ENCODE measurements at regions not wholly inside any gene's neighbourhood (a gene's known extent, or its start where the extent isn't known, plus 50 kb on each side); places are given as distances from the start of the nearest gene placed in this dataset.
A peak's percentile ranks its signal among the peaks of the same experiment; 100 is the strongest.

DNA sequence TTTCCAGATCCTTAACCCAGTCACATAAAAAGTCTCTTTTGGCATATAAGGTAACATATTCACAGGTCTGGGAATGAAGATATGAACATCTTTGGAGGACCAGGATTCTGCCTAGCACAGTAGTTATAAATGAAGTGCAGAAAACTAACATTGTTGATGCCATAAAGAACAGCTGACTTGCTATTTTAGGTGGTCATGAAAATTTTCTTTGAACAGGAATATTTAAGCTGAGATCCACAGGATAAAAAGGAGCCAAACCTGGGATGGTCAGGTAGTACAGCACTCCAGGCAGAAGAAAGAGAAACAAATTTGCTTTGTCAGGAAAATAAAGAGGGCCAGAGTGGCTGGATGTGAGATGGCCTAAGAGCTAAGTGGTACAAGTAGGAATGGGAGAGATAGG is 80.0 kb downstream of the CENPW start:
- no peak for DNase-seq

DNA sequence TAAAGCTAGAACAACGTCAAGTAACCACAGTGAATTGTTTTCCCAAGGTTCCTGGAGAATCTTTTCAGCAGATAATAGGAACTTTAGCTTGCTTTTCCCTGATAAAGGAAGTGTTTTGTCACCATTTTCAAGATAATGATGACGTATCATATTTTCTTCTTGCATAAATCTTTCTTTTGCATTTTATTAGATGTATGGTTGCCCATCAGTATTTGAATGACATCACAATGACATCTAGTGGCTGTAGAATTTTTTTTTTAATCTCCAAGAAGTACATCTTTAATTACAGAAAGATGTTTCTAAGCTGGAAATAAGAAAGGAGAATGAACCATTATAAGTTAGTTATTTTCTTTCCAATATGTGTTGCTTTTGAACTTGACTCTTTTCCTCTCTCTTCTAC is 83.0 kb downstream of the CENPW start:
- no peak for DNase-seq

DNA sequence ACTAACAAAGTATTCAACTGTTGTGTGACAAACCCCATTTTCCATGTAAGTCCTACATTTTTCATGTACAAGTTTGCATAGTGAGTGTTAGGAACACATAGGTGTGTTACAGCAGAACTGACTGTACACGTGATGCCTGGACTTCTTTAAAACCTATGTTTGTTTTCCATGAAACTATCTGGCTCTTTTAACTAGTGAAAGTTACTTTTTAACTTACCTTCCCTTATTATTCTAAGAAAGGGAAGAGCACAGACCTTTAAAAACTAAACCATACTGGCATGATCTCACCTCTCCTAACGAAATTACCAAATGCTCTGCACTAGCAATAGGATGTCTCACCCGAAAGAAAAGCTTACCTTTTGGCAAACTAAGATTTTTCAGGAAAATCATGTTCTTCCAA is 87.8 kb downstream of the CENPW start:
- no peak for DNase-seq

DNA sequence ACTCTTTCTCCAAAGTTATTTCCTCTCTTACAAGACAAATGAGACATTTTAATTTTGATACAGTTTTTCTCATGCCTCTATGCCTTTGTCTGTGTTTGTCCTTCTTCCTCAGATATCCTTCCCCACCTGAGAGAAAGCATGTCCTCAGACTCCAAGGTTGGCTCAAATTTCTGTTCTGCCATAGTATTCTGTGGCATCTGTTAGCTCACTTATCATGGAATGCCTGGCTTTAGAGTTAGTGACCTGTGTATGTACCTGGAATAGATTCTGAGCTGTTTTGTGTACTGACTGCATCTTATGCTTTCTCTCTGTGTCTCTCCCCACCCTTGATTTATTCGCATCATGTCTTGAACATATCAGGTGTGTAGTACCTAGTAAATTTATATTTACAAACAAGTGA is 90.0 kb downstream of the CENPW start:
- DNase-seq, result no peak

DNA sequence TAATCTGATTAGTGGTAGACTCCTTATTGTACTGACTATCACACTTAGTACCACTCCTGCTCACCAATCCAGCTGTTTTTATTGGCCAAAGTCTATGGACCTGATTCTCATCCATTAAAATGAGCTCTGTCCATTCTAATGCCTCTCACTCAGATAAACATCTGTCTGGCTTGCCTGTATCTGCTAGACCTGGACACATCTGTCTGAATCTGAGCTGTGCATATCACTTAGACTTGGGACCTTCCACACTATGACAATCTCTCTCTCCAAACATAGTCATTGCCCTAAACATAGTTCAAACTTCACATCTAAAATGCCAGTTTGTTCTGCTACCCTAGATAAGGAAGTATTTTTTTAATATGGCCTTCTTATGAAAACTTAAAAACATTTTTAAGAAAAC is 92.6 kb downstream of the CENPW start:
- DNase-seq, result no peak

DNA sequence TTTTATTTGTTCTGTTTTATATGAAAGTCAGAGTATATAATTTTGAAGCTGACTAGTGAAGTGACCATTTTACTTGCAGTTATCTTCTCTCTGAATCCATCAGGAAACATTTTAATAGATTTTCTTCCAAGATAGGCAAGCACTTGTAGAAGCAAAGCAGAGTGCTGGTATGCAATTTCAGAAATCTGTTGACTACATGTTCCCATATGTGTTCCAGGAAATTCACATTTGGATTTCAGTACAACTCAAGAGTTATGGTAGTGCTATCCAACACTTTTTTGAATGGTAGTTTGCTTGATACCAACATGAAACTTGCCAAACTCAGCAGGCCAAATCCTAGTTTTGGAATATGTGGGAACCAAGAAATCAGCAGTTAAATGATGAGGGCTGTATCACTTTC is 94.0 kb downstream of the CENPW start:
- DNase-seq, result no peak

DNA sequence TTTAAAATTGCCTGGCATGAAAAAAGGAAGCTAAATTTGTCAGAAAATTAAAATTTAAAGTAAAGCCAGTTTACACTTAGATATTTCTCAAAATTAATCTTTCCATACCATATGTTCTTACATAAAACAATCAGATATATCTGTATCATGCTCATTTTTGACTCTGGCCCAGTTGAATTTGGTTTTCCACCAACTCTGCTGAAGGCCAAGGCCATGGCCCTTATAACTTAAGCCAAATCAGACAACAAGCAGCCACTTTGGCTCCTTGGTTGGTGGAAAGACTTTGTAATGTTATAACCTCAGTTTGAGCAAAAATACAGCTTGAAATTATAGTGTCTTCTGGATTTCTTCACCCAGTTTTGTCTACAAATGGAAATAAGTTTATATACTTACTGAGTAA is 97.3 kb downstream of the CENPW start:
- no peak for DNase-seq

DNA sequence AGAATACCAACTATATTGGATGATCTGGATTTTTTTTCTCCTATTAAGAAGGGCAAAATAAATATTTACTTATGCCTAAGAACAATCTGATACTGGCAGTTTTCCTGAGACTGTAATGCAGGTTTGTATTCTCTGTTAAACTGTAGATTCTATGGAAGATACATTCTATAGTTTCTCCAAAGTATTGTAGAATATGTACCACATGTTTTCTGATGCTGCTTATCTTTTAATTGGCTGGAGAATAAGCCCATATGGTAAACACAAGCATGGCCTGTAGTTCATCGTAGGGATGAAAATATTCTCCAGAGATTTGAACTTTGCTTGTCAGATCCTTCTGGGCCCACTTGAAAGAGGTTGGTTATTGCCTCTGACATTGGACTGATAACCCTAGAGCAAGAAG is 99.1 kb downstream of the CENPW start:
- no peak for DNase-seq

DNA sequence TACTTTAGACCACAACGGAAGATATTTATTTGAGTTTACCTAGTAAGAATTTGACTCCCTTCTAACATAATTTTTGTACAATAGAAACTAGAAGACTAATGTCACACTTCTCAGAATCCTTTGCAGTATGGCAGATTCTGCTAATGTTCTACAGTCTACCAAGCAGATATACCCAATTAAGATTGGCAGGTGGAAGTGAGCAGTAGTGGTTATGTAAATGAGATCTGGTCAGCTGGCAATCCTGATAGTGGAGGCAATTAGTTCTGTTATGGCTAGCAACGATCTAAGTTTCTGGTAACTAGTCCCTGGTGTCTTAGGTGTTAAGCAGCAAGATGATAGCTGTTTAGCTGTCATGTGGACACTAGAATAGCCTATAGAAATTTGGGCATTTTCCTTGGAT is 101.0 kb downstream of the CENPW start:
- no peak for DNase-seq

DNA sequence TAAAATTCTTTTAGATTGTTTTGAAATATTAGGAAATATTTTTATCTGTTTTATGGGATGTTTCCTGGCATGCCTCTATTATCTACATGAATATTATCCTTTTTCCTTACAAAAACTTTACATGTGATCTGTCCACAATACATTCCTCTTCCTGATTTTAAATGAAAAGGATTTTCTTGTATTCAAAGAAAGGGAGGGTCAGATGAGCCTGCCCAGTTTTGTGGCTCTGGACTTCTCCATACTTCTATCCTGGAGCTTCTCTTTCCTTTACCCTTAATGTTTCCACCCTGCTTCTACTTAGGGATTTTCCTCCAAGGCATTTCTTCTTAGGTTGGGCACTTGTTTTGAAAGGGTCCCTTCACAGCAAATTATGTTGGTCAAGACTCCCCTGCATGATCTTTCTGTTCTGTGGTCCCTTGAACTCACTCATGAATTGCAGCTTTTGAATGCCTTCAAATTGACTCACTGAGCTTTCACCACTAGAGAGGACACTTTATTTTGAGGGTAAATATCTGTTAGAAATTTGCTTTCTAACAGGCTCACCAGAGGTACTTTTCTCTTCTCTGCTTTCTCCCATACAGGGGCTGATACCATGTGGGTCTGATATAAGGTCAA is 104.9 kb downstream of the CENPW start:
- DNase-seq, result no peak

DNA sequence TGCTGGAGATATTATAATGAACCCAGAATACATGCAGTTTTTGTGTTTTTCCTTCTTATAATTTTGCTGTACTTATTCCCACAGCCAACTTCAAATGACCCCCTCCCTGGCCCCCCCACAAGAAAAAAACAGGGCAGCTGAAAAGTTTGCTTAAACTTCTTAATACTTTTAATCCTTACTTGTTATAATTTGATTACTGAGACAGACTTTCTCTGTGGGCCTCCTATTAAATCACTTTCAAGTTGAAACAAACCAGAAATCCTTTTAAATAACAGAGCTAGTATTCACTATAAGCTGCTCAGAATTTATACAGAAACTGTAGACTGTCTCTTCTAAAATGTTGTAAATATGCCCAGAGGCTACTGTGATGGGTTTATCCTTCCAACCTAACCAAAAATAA is 106.3 kb downstream of the CENPW start:
- DNase-seq, result no peak

DNA sequence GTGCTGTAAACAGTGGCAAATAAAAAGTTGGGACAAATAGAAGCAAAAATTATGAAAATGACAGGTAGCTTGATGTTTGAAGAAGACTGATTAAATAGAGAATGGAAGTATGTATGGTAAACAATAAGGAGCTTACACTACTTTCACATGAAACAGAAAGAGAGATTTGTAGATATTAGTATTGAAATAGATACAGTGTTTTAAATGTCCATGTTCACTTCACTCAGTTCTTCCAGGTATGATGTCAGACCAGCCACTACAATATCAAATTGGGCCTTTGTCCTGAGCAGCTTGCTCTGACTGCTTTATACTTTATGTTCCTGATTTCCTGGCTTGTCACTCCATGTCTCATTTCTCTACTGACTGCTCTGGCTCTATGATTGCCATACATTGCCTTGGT is 107.5 kb downstream of the CENPW start:
- DNase-seq, result no peak

DNA sequence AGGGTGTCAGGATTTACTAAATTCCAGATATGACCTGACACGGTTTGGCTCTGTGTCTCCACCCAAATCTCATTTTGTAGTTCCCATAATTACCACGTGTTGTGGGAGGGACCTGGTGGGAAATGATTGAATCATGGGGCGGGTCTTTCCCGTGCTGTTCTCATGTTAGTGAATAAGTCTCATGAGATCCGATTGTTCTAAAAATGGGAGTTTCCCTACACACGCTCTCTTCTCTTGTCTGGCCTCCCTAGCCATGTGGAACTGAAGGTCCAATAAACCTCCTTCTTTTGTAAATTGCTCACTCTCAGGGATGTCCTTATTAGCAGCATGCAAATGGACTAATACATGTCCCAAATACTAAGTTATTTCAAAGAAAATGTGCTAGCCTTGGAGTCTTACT is 121.1 kb downstream of the CENPW start:
- DNase-seq, result peak in 1 of 2 donors; percentile 1

DNA sequence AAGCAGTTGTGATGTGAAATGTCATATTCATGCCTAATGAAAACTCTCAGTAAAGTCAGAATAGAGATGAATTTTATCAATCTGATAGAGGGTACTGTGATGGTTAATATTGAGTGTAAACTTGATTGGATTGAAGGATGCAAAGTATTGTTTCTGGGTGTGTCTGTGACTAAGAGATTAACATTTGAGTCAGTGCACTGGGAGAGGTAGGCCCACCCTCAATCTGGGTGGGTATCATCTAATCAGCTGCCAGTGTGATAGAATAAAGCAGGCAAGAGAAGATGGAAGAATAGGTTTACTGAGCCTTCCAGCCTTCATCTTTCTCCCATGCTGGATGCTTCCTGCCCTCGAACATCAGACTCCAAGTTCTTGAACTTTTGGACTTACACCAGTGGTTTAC is 124.3 kb downstream of the CENPW start:
- DNase-seq, result no peak

DNA sequence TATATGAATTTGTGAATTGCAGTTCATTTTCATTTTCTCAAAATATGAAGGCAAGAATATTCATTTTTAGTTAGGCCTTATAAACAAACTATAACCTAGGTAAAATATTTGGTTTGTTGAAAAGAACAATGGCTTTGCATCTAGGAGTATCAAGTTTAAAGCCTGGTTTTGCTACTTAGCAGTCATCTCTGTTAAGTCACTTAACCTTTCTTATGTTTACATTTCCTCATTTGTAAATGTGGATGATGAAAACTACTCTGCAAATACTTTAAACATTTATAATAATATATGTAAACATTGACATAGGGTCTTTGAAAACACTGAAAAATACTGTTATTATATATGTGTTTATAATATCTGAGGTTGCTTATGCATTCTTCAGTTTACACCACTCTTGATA is 135.5 kb downstream of the CENPW start:
- DNase-seq, result no peak

DNA sequence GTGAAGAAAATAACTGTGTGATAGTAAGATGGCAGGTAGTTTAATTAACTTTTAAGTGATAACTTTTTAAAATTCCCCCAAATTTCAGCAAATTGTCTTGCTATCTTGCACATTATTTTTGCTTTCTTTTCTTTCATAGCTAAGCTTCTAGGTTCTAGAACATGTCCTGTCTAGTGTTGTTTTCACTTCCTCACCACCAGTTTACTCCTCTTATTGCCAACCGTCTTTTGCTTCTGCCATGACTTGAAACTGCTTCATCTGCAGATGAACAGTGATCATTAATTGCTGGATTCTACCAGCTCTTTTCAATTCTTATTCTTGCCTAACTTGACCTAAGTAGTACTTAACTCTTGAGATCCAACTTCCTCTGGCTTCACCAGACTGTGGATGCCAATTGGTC is 137.8 kb downstream of the CENPW start:
- no peak for DNase-seq

DNA sequence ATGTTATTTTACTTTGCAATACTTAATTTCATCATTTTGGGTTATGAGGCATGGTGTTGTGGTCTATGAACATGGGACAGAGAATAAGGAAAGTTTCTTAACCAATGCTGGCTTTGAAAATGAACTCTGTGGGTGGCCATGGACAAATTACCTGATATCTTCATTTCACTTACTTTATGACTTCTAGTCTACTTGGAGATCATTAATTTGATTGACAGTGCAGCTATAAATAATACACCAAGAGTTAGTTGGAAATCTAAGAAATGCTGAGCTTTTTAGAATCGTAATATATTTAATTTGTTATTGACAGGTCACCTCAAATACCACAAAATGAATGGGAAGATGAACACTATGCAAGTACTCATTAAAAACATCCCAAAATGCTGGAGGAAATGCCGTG is 140.4 kb downstream of the CENPW start:
- no peak for DNase-seq

DNA sequence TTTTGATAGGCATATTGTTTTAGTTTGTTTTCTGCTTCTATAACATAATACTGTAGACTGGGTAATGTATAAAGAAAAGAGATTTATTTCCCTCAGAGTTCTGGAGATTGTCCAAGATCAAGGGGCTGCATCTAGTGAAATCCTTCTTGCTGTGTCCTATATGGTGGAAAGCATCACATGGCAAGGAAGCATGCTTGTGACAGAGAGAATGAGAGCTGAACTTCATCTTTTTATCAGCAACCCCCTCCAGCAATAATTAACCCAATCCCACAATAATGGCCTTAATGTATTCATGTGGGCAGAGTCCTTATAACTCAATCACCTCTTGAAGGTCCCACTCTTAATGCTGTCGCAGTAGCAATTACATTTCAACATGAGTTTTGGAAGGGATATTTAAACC is 141.4 kb downstream of the CENPW start:
- no peak for DNase-seq

DNA sequence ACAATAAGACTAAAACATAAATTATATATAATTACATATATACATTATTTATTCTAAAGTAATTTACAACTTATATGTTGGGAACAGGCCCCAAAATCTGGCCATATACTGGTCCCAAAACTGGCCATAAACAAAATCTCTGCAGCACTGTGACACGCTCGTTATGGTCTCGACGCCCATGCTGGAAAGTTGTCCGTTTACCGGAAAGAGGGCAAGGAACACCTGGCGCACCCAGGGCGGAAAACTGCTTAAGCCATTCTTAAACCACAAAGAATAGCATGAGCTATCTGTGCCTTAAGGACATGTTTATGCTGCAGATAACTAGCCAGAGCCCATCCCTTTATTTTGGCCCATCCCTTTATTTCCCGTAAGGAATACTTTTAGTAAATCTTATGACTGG is 164.9 kb downstream of the CENPW start:
- DNase-seq, result no peak

DNA sequence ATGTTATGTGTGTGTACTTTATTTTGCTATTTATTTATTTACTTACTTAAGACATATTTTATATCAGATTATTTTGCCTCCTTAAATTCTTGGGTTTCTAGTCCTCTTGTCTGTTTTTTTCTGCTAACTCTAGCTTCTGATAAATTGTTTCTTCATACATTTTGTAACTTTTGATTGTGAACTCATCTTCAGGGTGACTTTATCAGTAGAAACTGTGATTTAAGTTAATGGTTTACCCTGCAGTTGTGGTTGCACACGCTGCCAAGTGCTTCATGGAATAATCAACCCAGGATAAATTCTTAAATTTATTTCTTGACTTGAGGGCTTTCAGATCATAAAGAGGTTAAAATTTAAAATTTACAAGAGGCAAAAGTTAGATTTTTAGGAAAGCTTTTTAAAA is 173.3 kb downstream of the CENPW start:
- no peak for DNase-seq

DNA sequence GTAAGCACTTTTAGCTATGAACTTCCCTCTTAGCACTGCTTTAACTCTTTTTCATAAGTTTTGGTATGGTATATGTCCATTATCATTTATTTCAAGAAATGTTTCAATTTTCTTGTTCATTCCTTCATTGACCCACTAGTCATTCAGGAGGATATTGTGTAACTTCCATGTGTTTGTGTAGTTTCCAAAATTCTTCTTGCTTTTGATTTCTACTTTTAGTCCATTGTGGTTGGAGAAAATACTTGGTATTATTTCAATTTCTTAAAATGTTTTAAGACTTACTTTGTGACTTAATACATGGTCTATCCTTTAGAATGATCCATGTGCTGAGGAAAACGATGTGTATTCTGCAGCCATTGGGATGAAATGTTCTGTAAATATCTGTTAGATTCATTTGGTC is 176.5 kb downstream of the CENPW start:
- DNase-seq, result no peak

DNA sequence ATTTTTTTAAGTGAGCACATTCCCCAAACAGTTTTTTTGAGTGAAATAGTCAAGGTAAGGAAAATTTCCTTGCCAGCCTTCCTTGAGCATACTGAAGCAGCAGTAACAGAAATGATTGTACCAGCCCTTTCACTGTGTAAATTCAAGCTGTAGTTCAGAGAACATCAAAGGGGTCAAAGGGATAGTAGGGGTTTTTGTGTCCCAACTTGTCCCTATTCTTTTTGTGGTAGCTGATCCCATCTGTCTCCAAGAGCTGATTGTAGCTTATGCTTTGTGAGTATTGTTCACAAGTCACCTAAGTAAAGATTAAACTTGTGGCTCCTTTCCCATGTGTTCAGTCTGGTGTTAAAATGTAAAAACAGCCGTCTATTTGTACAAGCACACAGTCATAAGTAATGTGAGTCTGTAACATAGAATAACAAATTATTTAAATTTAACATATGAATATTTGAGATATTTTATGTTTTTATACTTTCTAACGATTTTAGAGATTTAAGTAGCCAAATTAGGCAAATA is 185.0 kb downstream of the CENPW start:
- no peak for DNase-seq

DNA sequence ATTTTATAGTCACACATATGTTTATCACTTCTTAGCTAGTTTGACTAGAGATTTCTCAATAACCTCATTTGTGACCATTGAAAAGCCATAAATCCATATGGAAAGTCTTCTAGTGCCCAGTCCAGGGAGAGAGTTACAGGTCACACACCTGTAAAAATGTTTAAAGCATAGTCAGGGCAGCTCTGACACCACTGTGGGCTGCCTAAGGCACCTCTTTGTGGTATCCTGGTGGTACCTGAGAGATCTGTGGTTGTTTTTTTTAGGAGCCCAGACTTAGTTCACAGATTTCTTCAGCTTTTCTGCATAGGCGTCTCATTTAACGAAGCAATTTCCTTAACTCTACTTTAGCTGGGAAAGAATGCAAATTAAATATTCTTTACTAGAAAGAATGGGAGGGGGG is 186.6 kb downstream of the CENPW start:
- no peak for DNase-seq

DNA sequence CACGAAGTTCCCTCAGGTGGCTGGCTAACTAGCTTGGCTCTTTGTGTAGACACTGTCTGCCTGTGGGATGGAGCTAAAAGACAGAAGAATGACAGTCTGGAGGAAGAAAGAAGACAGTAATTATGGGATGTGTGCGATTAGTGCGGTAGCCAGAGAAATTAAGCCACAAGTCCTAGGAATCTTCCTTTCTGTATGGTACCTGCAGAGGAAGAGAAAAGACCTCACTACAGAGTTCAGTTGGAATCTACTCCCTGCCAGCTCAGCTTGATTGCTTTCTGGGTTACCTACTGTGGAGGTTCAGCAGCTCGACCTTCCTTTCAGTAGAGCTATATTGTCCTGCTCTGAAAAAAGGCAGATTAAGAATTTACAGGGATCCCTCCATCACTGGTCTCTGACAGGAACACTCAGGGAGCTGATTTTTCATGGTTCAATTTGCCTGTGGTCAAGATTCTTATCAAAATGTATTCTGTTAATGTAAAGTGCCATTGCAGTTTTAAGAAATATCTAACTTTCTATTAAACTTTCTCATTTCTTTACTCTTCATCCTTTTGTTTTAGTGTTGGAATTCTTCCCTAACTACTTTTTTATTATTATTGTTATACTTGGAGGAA is 187.2 kb downstream of the CENPW start:
- DNase-seq, result no peak

DNA sequence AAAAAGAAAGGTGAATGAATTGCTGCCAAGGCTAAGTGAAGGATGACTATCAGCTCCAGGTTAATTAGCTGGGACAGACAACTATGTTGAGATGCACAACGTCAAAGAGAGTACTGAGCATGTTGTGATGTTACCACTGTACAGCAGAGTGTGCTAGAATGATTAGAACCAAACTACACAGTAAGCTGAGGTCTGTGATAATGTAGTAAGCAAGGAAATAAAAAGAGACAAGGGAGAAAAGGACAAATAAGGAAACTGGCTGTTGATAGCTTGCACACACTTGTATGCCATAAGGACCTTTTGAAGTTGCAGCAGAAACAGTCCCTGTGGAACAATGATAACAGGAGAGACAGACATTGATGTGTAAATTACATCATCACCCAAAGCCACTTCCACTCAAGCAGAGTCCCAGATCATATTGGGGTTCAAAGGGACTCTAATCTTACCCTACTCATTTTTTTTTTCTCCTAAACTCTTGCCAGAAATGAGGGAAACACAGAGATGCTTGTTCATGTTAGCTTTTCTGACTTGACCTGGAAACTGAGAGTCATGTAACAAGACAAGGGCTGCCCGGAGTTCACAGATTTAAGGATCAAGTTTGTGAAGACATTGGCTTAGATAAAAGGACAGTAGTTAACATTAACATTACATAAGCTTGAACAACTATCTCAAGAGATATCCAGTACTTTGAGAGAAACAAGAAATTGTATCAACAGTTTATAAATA is 189.9 kb downstream of the CENPW start:
- no peak for DNase-seq

All from inflammatory macrophage treated with lipopolysaccharide for 1 hour (primary cell).